HCT116 (cell line): ENCODE measurements at regions not wholly inside any gene's neighbourhood (a gene's known extent, or its start where the extent isn't known, plus 50 kb on each side); places are given as distances from the start of the nearest gene placed in this dataset.
"Not testable (repeated sequence)": the region's sequence is repeated elsewhere in the genome, so short reads cannot be mapped to it uniquely, and the experiment has no call there.

ENCODE experiments used
- CTCF ChIP-seq, 3 experiments: fragments of 200-600 bp in 1 of 3; sonication (generic) in 1 of 3; IDR thresholded peaks in 2 of 3; conservative IDR thresholded peaks in 1 of 3; 2 replicates each; pipeline ENCODE4 v1.5.1; 2012 to 2017; ENCODE audit warnings: low read depth in 2 of 3, low read length in 2 of 3, antibody characterized with exemption in 1 of 3, borderline replicate concordance in 1 of 3, control low read depth in 1 of 3, mild to moderate bottlenecking in 1 of 3, mixed read lengths in 1 of 3, mixed run types in 1 of 3, moderate library complexity in 1 of 3; ENCODE audit not compliant: insufficient read depth in 1 of 3
- EZH2 ChIP-seq: fragments of 200-600 bp; sonication (generic); IDR thresholded peaks from 2 replicates; pipeline ENCODE4 v1.6.1; 2017; ENCODE audit warnings: antibody characterized with exemption, mixed run types
- POLR2A ChIP-seq: IDR thresholded peaks from 2 replicates; pipeline ENCODE4 v1.7.0; 2011; ENCODE audit warnings: borderline replicate concordance; ENCODE audit not compliant: insufficient read depth, insufficient read length; ENCODE audit errors: extremely low read depth

DNA sequence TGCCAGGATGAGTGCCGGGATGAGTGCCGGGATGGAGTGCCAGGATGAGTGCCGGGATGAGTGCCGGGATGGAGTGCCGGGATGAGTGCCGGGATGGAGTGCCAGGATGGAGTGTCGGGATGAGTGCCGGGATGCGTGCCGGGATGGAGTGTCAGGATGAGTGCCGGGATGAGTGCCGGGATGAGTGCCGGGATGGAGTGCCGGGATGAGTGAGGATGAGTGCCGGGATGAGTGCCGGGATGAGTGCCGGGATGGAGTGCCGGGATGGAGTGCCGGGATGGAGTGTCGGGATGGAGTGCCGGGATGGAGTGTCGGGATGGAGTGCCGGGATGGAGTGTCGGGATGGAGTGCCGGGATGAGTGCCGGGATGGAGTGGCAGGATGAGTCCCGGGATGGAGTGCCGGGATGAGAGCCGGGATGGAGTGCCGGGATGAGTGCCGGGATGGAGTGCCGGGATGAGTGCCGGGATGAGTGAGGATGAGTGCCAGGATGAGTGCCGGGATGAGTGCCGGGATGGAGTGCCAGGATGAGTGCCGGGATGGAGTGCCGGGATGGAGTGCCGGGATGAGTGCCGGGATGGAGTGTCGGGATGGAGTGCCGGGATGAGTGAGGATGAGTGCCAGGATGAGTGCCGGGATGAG lies 52.1 kb upstream of the HELT start:
- not testable (repeated sequence) for TF ChIP-seq EZH2; POLR2A; CTCF (IDR thresholded peaks at IDR 0.05 in 2 of 3, conservative IDR thresholded peaks at IDR 0.05 in 1 of 3; ENCODE audit: borderline replicate concordance in 1 of 3, insufficient read depth in 1 of 3, low read depth in 2 of 3, low read length in 2 of 3)
